ENCODE measurements at regions not wholly inside any gene's neighbourhood (a gene's known extent, or its start where the extent isn't known, plus 50 kb on each side); places are given as distances from the start of the nearest gene placed in this dataset.

- TF ChIP-seq CTCF (IDR thresholded peaks at IDR 0.05; ENCODE audit: poor library complexity) (no peak), EZH2 (IDR thresholded peaks at IDR 0.05; ENCODE audit: borderline replicate concordance) (no peak), EZH2phosphoT487 (IDR thresholded peaks at IDR 0.05; ENCODE audit: low read depth, severe bottlenecking, unreplicated experiment) (no peak)
These were observed 264.7 kb downstream of the CCDC85A start for GRCh38 chr2:56448403-56449001.

Measured in hepatocyte (in vitro differentiated cells).